Esophagus muscularis mucosa (tissue), 4 donors: ENCODE measurements at regions not wholly inside any gene's neighbourhood (a gene's known extent, or its start where the extent isn't known, plus 50 kb on each side); places are given as distances from the start of the nearest gene placed in this dataset.

Experiments
- EP300 ChIP-seq: sonication (generic); formaldehyde crosslinking; IDR thresholded peaks from one replicate; pipeline ENCODE4 v1.6.1; 2017; ENCODE audit warnings: antibody characterized with exemption
- POLR2A ChIP-seq: fragments of 450-650 bp; IDR thresholded peaks from one replicate; pipeline ENCODE4 v1.6.1; 2017; ENCODE audit warnings: antibody characterized with exemption, moderate library complexity, mild to moderate bottlenecking, low read depth
- POLR2AphosphoS5 ChIP-seq, 2 donors: sonication (generic); formaldehyde crosslinking; IDR thresholded peaks; one replicate each; pipeline ENCODE4 v1.6.1; 2017; ENCODE audit warnings: antibody characterized with exemption in 2 of 2
- TF ChIP-seq, protein P1 (sequence below), 3 experiments: fragments of 200-600 bp in 2 of 3; fragments of 450-650 bp in 1 of 3; sonication (generic) in 2 of 3; IDR thresholded peaks; one replicate each; pipeline ENCODE4 v1.5.1; 2017 to 2019; ENCODE audit warnings: antibody characterized with exemption in 3 of 3, mild to moderate bottlenecking in 2 of 3, moderate library complexity in 1 of 3

GRCh38 chrX:140447150-140447549 lies 57.7 kb downstream of the SOX3 start:
- no peak for TF ChIP-seq POLR2AphosphoS5 (IDR thresholded peaks at IDR 0.05)
- TF ChIP-seq, protein P1, sequence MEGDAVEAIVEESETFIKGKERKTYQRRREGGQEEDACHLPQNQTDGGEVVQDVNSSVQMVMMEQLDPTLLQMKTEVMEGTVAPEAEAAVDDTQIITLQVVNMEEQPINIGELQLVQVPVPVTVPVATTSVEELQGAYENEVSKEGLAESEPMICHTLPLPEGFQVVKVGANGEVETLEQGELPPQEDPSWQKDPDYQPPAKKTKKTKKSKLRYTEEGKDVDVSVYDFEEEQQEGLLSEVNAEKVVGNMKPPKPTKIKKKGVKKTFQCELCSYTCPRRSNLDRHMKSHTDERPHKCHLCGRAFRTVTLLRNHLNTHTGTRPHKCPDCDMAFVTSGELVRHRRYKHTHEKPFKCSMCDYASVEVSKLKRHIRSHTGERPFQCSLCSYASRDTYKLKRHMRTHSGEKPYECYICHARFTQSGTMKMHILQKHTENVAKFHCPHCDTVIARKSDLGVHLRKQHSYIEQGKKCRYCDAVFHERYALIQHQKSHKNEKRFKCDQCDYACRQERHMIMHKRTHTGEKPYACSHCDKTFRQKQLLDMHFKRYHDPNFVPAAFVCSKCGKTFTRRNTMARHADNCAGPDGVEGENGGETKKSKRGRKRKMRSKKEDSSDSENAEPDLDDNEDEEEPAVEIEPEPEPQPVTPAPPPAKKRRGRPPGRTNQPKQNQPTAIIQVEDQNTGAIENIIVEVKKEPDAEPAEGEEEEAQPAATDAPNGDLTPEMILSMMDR (IDR thresholded peaks at IDR 0.05): no peak
- TF ChIP-seq POLR2A: no peak
- TF ChIP-seq EP300: no peak
